Erythroblast (primary cell): ENCODE measurements at regions not wholly inside any gene's neighbourhood (a gene's known extent, or its start where the extent isn't known, plus 50 kb on each side); places are given as distances from the start of the nearest gene placed in this dataset.

Experiments
- GATA1 ChIP-seq: IDR thresholded peaks from 2 replicates; pipeline ENCODE4 v1.6.1; 2011; ENCODE audit warnings: low read depth, mild to moderate bottlenecking, control low read depth, low read length, moderate library complexity
- POLR2A ChIP-seq: IDR thresholded peaks from 2 replicates; pipeline ENCODE4 v1.6.1; 2011; ENCODE audit warnings: mild to moderate bottlenecking, low read length

DNA sequence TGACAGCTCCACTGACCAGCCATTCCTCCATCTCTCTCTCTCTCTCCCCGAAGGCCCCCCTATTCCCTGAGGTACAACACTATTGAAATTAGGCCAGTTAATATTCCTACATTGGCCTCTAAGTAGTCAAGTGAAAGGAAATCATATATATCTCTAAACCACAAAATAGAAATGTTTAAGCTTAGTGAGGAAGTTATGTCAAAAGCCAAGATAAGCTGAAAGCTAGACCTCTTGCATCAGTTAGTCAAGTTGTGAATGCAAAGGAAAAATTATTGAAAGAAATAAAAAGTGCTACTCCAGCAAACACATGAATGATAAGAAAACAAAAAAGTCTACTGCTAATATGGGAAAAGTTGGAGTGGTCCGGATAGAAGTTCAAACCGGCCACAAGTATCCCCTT lies 301.3 kb upstream of the RBMS1 start:
- no peak for TF ChIP-seq POLR2A
- TF ChIP-seq GATA1, result no peak
